Activated T-cell treated with anti-CD3 and anti-CD28 coated beads, Interleukin-2, amount 50 U/mL, for 72 hours (primary cell): ENCODE measurements at regions not wholly inside any gene's neighbourhood (a gene's known extent, or its start where the extent isn't known, plus 50 kb on each side); places are given as distances from the start of the nearest gene placed in this dataset.
"Not testable (repeated sequence)": the region's sequence is repeated elsewhere in the genome, so short reads cannot be mapped to it uniquely, and the experiment has no call there.

Experiments
- ATAC-seq, 2 donors: fragments of 150-1000 bp; cut with Tn5 transposase; replicated peaks in 1 of 2; 2 replicates each; pipeline ENCODE4 v1.10.0; 2021; ENCODE audit warnings: moderate library complexity in 2 of 2, mild to moderate bottlenecking in 1 of 2
- DNase-seq, 2 donors: peaks; one replicate each; pipeline ENCODE4 v3.0.0; 2021 to 2022; ENCODE audit warnings: mixed read lengths in 1 of 2
- H3K27ac Mint-ChIP-seq: one replicate; pipeline ENCODE4 v1.8.0; 2022; ENCODE audit warnings: mild to moderate bottlenecking, moderate library complexity, mixed read lengths
- H3K27me3 Mint-ChIP-seq: one replicate; pipeline ENCODE4 v1.8.0; 2022; ENCODE audit warnings: low read depth, mixed read lengths
- H3K36me3 Mint-ChIP-seq, 2 donors: one replicate each; pipeline ENCODE4 v1.8.0; 2022; ENCODE audit warnings: mixed read lengths in 2 of 2, mild to moderate bottlenecking in 1 of 2; ENCODE audit not compliant: insufficient read depth in 2 of 2
- H3K4me1 Mint-ChIP-seq: one replicate; pipeline ENCODE4 v1.8.0; 2022; ENCODE audit warnings: low read depth, mixed read lengths
- H3K4me3 Mint-ChIP-seq, 2 donors: one replicate each; pipeline ENCODE4 v1.8.0; 2022; ENCODE audit warnings: mild to moderate bottlenecking in 2 of 2, mixed read lengths in 2 of 2, moderate library complexity in 2 of 2
- H3K9me3 Mint-ChIP-seq, 2 donors: one replicate each; pipeline ENCODE4 v1.8.0; 2022; ENCODE audit warnings: mixed read lengths in 2 of 2

DNA sequence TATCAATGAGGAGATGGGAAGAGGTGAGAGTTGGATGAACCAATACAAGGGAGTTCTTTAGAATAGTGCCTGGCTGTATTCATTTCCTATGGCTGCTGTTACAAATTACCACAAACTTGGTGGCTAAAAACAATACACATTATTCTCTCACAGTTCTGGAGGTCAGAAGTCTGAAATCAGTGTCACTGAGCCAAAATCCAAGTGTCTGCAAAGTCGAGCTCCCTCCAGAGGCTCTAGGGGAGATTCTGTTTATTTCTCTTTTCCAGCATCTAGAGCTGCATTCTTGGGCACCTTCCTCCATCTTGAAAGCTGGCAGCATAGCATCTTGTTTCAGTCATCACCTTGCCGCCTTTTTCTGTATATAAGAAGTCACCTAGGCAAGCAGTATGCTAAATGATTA, 55.7 kb upstream of the TERB2 start:
- peaks cover 38% of the 10 kb centered on the region for H3K4me1 Mint-ChIP-seq
- H3K4me3 Mint-ChIP-seq, H3K36me3 Mint-ChIP-seq, H3K9me3 Mint-ChIP-seq, H3K27ac Mint-ChIP-seq, DNase-seq, ATAC-seq, H3K27me3 Mint-ChIP-seq: not testable (repeated sequence)

GRCh38 chr15:44903281-44903680, 53.2 kb upstream of the TERB2 start:
- not testable (repeated sequence) for DNase-seq, H3K27me3 Mint-ChIP-seq, H3K4me3 Mint-ChIP-seq, H3K9me3 Mint-ChIP-seq, H3K27ac Mint-ChIP-seq, ATAC-seq, H3K36me3 Mint-ChIP-seq
- peaks cover 38% of the 10 kb centered on the region for H3K4me1 Mint-ChIP-seq

DNA sequence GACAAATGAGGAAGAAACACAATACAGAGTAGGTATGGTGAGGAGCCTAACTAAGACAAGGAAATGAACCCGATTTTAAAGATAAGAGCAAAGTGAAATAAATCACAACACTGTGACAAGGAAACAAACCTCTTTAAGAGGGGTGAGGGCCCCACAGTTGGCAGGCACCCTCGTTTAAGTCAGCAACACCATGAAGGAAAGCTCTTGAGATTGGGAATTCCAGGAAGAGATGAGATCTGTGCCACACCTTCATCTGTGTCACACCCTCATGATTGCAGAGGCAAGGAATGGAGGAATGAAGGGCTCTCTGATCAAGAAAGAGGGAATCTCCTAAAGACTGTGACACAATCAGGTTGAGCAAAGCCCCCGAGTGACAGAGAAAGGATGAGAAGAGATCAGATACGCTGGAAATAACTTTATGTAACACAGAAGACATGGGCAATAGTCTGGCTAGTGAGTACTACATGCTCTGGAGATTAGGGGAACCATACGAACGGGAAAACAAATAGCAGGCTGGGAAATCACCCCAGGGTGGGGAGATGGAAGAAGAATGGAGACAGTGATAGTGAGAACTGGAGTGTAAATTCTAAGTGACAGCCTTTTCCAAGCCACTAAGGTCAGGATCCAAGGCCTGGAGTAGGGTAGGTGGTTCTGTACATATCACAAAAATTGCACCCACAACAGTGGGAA, 51.7 kb upstream of the TERB2 start:
- not testable (repeated sequence) for H3K27ac Mint-ChIP-seq, H3K9me3 Mint-ChIP-seq
- H3K4me1 Mint-ChIP-seq: peaks cover 26% of the 10 kb centered on the region

More for the DNA sequence above, 51.7 kb upstream of the TERB2 start:
- DNase-seq, H3K36me3 Mint-ChIP-seq, H3K27me3 Mint-ChIP-seq, ATAC-seq, H3K4me3 Mint-ChIP-seq: not testable (repeated sequence)
